Testis (tissue), 2 donors: ENCODE measurements at regions not wholly inside any gene's neighbourhood (a gene's known extent, or its start where the extent isn't known, plus 50 kb on each side); places are given as distances from the start of the nearest gene placed in this dataset.

Experiments
- CTCF ChIP-seq, 3 experiments: fragments of 450-650 bp in 2 of 3; fragments of 200-600 bp in 1 of 3; sonication (generic) in 1 of 3; IDR thresholded peaks; one replicate each; pipeline ENCODE4 v1.5.1; 2016 to 2019; ENCODE audit warnings: antibody characterized with exemption in 3 of 3, mild to moderate bottlenecking in 2 of 3, moderate library complexity in 1 of 3
- POLR2A ChIP-seq: fragments of 450-650 bp; IDR thresholded peaks from one replicate; pipeline ENCODE4 v1.6.1; 2017; ENCODE audit warnings: antibody characterized with exemption, mild to moderate bottlenecking, moderate library complexity

DNA sequence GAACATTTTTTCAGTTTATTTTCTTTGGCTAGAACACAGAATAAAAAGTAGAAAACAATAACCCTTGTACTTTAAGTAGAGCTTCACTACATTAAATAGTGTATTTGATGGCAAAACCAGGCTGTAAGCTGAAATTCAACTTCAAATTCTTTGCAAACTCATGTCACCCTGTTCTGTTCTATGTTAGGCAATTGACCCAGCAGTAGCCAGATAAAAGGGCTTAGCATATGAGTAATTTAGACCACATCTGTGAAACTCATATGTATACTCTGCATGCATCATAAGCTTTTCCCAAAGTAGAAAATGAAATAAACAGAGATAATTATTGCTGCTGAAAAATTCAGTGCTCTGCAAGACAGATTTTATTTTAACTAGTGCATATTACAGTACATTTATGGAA is 150.2 kb downstream of the GNAI1 start:
- TF ChIP-seq CTCF (IDR thresholded peaks at IDR 0.05) (no peak), POLR2A (no peak)
